ENCODE measurements at regions not wholly inside any gene's neighbourhood (a gene's known extent, or its start where the extent isn't known, plus 50 kb on each side); places are given as distances from the start of the nearest gene placed in this dataset.
A peak's percentile ranks its signal among the peaks of the same experiment; 100 is the strongest.

- Histone ChIP-seq H3K4me1 (peaks cover 30% of the 10 kb centered on the region), H3K36me3 (ENCODE audit: insufficient read depth in 1 of 2, low read depth in 1 of 2) (no peaks in the 10 kb centered on the region), H3K27ac (peak overlapping the region; percentile 92), H3K4me3 (no peak overlapping the region), H3K9me3 (no peaks in the 10 kb centered on the region), H3K27me3 (ENCODE audit: insufficient read depth in 3 of 3, low read length in 2 of 3) (no peaks in the 10 kb centered on the region)
- no peak for TF ChIP-seq CTCF (IDR thresholded peaks at IDR 0.05)
- ATAC-seq (peak in 2 of 4 donors; percentile 19 to 50), DNase-seq (no peak)
- intact Hi-C loops (cut with DNase I), result no loop called here
- WGBS, 3 donors, result 47 to 70% (median 54%) methylated on average over 8 of the region's 8 CpGs
Observed at GRCh38 chr12:118536306-118536906, 160.1 kb downstream of the SUDS3 start.

GRCh38 chr12:118537481-118537917, 161.1 kb downstream of the SUDS3 start:
- intact Hi-C loops (cut with DNase I), result no loop called here
- H3K4me3 ChIP-seq, result no peak overlapping the region
- no peak for TF ChIP-seq CTCF (IDR thresholded peaks at IDR 0.05)
- ATAC-seq (peak; percentile 93 to 96 (median 96)), DNase-seq (peak; percentile 41 to 77)
- peaks cover 30% of the 10 kb centered on the region for H3K4me1 ChIP-seq
- H3K27me3 ChIP-seq (ENCODE audit: insufficient read depth in 3 of 3, low read length in 2 of 3), result no peaks in the 10 kb centered on the region
- H3K27ac ChIP-seq, result peak overlapping the region; percentile 92
- H3K9me3 ChIP-seq, result no peaks in the 10 kb centered on the region
- no peaks in the 10 kb centered on the region for H3K36me3 ChIP-seq (ENCODE audit: insufficient read depth in 1 of 2, low read depth in 1 of 2)
- 16 to 30% (median 22%) methylated on average over 10 of the region's 10 CpGs for WGBS, 3 donors

GRCh38 chr12:118541071-118541470, 164.7 kb downstream of the SUDS3 start:
- Histone ChIP-seq H3K36me3 (ENCODE audit: insufficient read depth in 1 of 2, low read depth in 1 of 2) (no peaks in the 10 kb centered on the region), H3K4me1 (peaks cover 24% of the 10 kb centered on the region), H3K4me3 (no peak overlapping the region), H3K27me3 (ENCODE audit: insufficient read depth in 3 of 3, low read length in 2 of 3) (no peaks in the 10 kb centered on the region), H3K27ac (no peak overlapping the region), H3K9me3 (no peaks in the 10 kb centered on the region)
- intact Hi-C loops (cut with DNase I), result no loop called here
- 74 to 93% (median 75%) methylated on average over 3 of the region's 3 CpGs for WGBS, 3 donors
- ATAC-seq (no peak), DNase-seq (no peak)
- TF ChIP-seq CTCF (IDR thresholded peaks at IDR 0.05), result no peak

- H3K4me1 ChIP-seq, result peaks cover 18% of the 10 kb centered on the region
- no peak for ATAC-seq
- H3K4me3 ChIP-seq, result no peak overlapping the region
- no peak for DNase-seq
- no peak overlapping the region for H3K27ac ChIP-seq
- no peaks in the 10 kb centered on the region for H3K27me3 ChIP-seq (ENCODE audit: insufficient read depth in 3 of 3, low read length in 2 of 3)
- no peaks in the 10 kb centered on the region for H3K9me3 ChIP-seq
- intact Hi-C loops (cut with DNase I), result no loop called here
- TF ChIP-seq CTCF (IDR thresholded peaks at IDR 0.05), result no peak
- H3K36me3 ChIP-seq (ENCODE audit: insufficient read depth in 1 of 2, low read depth in 1 of 2), result no peaks in the 10 kb centered on the region
- WGBS, 3 donors, result 85 to 92% (median 87%) methylated on average over 6 of the region's 6 CpGs
Observed at GRCh38 chr12:118541934-118542333, 165.6 kb downstream of the SUDS3 start.

- no peak overlapping the region for H3K27ac ChIP-seq
- no peaks in the 10 kb centered on the region for H3K36me3 ChIP-seq (ENCODE audit: insufficient read depth in 1 of 2, low read depth in 1 of 2)
- no peak for DNase-seq
- WGBS, 3 donors, result 67 to 84% (median 78%) methylated on average over 4 of the region's 4 CpGs
- no peak overlapping the region for H3K4me3 ChIP-seq
- H3K4me1 ChIP-seq, result peaks cover under 1% of the 10 kb centered on the region
- no peak for ATAC-seq
- no peak for TF ChIP-seq CTCF (IDR thresholded peaks at IDR 0.05)
- no peaks in the 10 kb centered on the region for H3K9me3 ChIP-seq
- intact Hi-C loops (cut with DNase I), result no loop called here
- no peaks in the 10 kb centered on the region for H3K27me3 ChIP-seq (ENCODE audit: insufficient read depth in 3 of 3, low read length in 2 of 3)
Observed at GRCh38 chr12:118543651-118544050, 167.3 kb downstream of the SUDS3 start.

All from psoas muscle (tissue), 7 donors.